ENCODE measurements at regions not wholly inside any gene's neighbourhood (a gene's known extent, or its start where the extent isn't known, plus 50 kb on each side); places are given as distances from the start of the nearest gene placed in this dataset.

DNA sequence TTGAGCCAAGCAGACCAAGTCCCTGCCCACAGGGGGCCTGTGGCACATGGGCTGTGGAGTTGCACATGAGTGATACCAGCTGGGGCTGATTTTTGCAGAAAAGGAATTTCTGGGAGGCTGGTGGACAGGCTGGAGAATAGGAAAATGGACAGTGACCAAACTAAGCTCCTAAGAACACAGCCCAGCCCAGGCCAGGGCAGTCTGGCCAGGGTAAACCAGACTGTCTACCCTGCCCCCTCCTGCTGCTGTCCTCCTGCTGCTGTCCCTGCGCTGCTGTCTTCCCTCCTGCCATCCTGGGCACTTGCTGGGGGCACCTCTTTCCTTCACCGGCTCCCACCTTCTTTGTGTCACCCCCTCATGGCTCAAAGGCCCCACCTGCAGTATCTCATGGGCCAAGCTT lies 219.2 kb downstream of the ZIC5 start:
- H3K27me3 ChIP-seq (replicated peaks; ENCODE audit: control insufficient read depth, insufficient read depth, low read length) = no peaks in the 10 kb centered on the region

DNA sequence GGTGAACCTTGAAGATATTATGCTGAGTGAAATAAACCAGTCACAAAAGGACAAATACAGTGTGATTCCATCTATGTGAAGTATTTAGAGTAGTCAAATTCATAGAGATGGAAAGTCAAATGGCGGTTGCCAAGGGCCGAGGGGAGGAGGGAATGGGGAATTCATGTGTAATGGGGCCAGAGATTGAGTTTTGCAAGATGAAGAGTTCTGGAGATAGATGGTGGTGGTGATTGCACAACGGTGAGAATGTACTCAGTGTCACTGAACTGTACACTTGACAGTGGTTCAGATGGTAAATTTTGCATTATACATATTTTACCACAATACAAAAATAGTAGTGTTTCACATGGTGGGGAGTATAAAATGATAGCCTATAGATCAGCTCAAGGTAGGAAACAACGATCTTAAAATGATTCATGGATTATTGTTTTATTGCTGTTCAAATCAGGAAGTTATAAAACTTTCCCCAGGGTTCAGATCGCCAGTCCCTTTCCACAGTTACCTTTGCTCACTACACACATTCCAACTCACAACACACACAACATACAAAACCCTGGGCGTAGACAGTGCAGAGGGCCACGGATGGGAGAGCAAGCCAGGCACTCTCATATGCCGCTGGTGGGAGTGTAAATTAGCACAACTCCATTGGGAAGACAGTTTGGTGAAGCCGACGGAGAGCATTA lies 219.9 kb downstream of the ZIC5 start:
- Mint-ChIP-seq H3K36me3 (ENCODE audit: insufficient read depth, unreplicated experiment) (peaks cover 4% of the 10 kb centered on the region), H3K4me1 (ENCODE audit: low read depth, unreplicated experiment) (peaks cover 9% of the 10 kb centered on the region), H3K4me3 (ENCODE audit: unreplicated experiment) (no peak overlapping the region), H3K27ac (ENCODE audit: unreplicated experiment) (no peak overlapping the region), H3K27me3 (ENCODE audit: insufficient read depth, unreplicated experiment) (peaks cover 6% of the 10 kb centered on the region), H3K9me3 (ENCODE audit: unreplicated experiment) (no peaks in the 10 kb centered on the region)
- CTCF ChIA-PET = no interaction called here
- H3K36me3 ChIP-seq (ENCODE audit: control insufficient read depth, insufficient read depth, low read length) = no peaks in the 10 kb centered on the region
- BruUV-seq (replicated peaks) = no TSS peak
- TF ChIP-seq, protein P1, sequence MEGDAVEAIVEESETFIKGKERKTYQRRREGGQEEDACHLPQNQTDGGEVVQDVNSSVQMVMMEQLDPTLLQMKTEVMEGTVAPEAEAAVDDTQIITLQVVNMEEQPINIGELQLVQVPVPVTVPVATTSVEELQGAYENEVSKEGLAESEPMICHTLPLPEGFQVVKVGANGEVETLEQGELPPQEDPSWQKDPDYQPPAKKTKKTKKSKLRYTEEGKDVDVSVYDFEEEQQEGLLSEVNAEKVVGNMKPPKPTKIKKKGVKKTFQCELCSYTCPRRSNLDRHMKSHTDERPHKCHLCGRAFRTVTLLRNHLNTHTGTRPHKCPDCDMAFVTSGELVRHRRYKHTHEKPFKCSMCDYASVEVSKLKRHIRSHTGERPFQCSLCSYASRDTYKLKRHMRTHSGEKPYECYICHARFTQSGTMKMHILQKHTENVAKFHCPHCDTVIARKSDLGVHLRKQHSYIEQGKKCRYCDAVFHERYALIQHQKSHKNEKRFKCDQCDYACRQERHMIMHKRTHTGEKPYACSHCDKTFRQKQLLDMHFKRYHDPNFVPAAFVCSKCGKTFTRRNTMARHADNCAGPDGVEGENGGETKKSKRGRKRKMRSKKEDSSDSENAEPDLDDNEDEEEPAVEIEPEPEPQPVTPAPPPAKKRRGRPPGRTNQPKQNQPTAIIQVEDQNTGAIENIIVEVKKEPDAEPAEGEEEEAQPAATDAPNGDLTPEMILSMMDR (IDR thresholded peaks at IDR 0.05; ENCODE audit: insufficient read depth in 1 of 2, low read depth in 1 of 2, low read length in 1 of 2, severe bottlenecking in 1 of 2, unreplicated experiment in 1 of 2) = no peak
- POLR2A ChIA-PET = no interaction called here
- no peak overlapping the region for H3K4me3 ChIP-seq (ENCODE audit: low read depth, low read length)
- 0 out of 2 replicates have a peak, but pooled peaks cover 5% of the 10 kb centered on the region for H3K4me1 ChIP-seq
- intact Hi-C loops (cut with micrococcal nuclease; ENCODE audit: unreplicated experiment) = no loop called here
- H3K9me3 ChIP-seq = no peaks in the 10 kb centered on the region
- no peak for DNase-seq
- no peaks in the 10 kb centered on the region for H3K27me3 ChIP-seq (replicated peaks; ENCODE audit: control insufficient read depth, insufficient read depth, low read length)

More for the DNA sequence above, 219.2 kb downstream of the ZIC5 start:
- BruUV-seq (replicated peaks) = no TSS peak
- CTCF ChIA-PET = no interaction called here
- no peaks in the 10 kb centered on the region for H3K9me3 ChIP-seq
- POLR2A ChIA-PET = no interaction called here
- no peak overlapping the region for H3K4me3 ChIP-seq (ENCODE audit: low read depth, low read length)
- no peaks in the 10 kb centered on the region for H3K36me3 ChIP-seq (ENCODE audit: control insufficient read depth, insufficient read depth, low read length)
- Mint-ChIP-seq H3K27ac (ENCODE audit: unreplicated experiment) (no peak overlapping the region), H3K9me3 (ENCODE audit: unreplicated experiment) (no peaks in the 10 kb centered on the region), H3K4me3 (ENCODE audit: unreplicated experiment) (no peak overlapping the region), H3K36me3 (ENCODE audit: insufficient read depth, unreplicated experiment) (peaks cover 4% of the 10 kb centered on the region), H3K27me3 (ENCODE audit: insufficient read depth, unreplicated experiment) (peaks cover 3% of the 10 kb centered on the region), H3K4me1 (ENCODE audit: low read depth, unreplicated experiment) (peaks cover 9% of the 10 kb centered on the region)
- no peak for DNase-seq
- TF ChIP-seq, protein P1 (IDR thresholded peaks at IDR 0.05; ENCODE audit: insufficient read depth in 1 of 2, low read depth in 1 of 2, low read length in 1 of 2, severe bottlenecking in 1 of 2, unreplicated experiment in 1 of 2) = no peak
- 0 out of 2 replicates have a peak, but pooled peaks cover 5% of the 10 kb centered on the region for H3K4me1 ChIP-seq
- intact Hi-C loops (cut with micrococcal nuclease; ENCODE audit: unreplicated experiment) = no loop called here

DNA sequence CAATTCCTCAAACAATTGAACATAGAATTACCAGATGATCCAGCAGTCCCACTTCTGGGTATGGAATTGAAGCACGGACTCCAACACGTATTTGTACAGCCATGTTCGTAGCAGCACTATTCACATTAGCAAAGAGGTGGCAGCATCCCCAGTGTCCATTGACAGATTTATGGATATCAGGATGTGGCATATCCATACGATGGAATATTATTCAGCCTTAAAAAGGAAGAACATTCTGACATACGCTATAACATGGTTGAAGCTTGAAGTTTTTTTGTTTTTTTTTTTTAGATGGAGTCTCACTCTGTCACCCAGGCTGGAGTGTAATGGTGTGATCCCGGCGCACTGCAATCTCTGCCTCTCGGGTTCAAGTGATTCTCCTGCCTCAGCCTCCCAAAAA lies 220.6 kb downstream of the ZIC5 start:
- no peak for DNase-seq
- TF ChIP-seq, protein P1 (IDR thresholded peaks at IDR 0.05; ENCODE audit: insufficient read depth in 1 of 2, low read depth in 1 of 2, low read length in 1 of 2, severe bottlenecking in 1 of 2, unreplicated experiment in 1 of 2) = no peak
- Mint-ChIP-seq H3K9me3 (ENCODE audit: unreplicated experiment) (no peaks in the 10 kb centered on the region), H3K27ac (ENCODE audit: unreplicated experiment) (no peak overlapping the region), H3K4me3 (ENCODE audit: unreplicated experiment) (no peak overlapping the region), H3K27me3 (ENCODE audit: insufficient read depth, unreplicated experiment) (peaks cover 6% of the 10 kb centered on the region), H3K4me1 (ENCODE audit: low read depth, unreplicated experiment) (peaks cover 7% of the 10 kb centered on the region), H3K36me3 (ENCODE audit: insufficient read depth, unreplicated experiment) (peaks cover 4% of the 10 kb centered on the region)
- intact Hi-C loops (cut with micrococcal nuclease; ENCODE audit: unreplicated experiment) = no loop called here
- Histone ChIP-seq H3K4me3 (ENCODE audit: low read depth, low read length) (no peak overlapping the region), H3K4me1 (0 out of 2 replicates have a peak, but pooled peaks cover under 1% of the 10 kb centered on the region), H3K27me3 (replicated peaks; ENCODE audit: control insufficient read depth, insufficient read depth, low read length) (no peaks in the 10 kb centered on the region), H3K36me3 (ENCODE audit: control insufficient read depth, insufficient read depth, low read length) (no peaks in the 10 kb centered on the region), H3K9me3 (no peaks in the 10 kb centered on the region)
- no TSS peak for BruUV-seq (replicated peaks)
- ChIA-PET POLR2A (no interaction called here), CTCF (no interaction called here)
